Fibroblast of mammary gland (primary cell): ENCODE measurements at regions not wholly inside any gene's neighbourhood (a gene's known extent, or its start where the extent isn't known, plus 50 kb on each side); places are given as distances from the start of the nearest gene placed in this dataset.

Source experiments
- DNase-seq: peaks from one replicate; pipeline ENCODE4 v3.0.0-alpha.2; 2010; ENCODE audit warnings: low read depth
- H3K4me3 ChIP-seq: 2 replicates; pipeline ENCODE4 v1.5.1; 2011; ENCODE audit warnings: low read depth, mild to moderate bottlenecking, low read length, moderate library complexity; ENCODE audit not compliant: control insufficient read depth
- TF ChIP-seq, protein P1 (sequence below): conservative IDR thresholded peaks from 2 replicates; pipeline ENCODE4 v1.5.1; 2011; ENCODE audit warnings: low read depth, low read length, inconsistent platforms; ENCODE audit not compliant: control insufficient read depth, insufficient read depth

- DNase-seq = peak; percentile 17
- TF ChIP-seq, protein P1, sequence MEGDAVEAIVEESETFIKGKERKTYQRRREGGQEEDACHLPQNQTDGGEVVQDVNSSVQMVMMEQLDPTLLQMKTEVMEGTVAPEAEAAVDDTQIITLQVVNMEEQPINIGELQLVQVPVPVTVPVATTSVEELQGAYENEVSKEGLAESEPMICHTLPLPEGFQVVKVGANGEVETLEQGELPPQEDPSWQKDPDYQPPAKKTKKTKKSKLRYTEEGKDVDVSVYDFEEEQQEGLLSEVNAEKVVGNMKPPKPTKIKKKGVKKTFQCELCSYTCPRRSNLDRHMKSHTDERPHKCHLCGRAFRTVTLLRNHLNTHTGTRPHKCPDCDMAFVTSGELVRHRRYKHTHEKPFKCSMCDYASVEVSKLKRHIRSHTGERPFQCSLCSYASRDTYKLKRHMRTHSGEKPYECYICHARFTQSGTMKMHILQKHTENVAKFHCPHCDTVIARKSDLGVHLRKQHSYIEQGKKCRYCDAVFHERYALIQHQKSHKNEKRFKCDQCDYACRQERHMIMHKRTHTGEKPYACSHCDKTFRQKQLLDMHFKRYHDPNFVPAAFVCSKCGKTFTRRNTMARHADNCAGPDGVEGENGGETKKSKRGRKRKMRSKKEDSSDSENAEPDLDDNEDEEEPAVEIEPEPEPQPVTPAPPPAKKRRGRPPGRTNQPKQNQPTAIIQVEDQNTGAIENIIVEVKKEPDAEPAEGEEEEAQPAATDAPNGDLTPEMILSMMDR = peak; percentile 21
- H3K4me3 ChIP-seq = no peak overlapping the region
Observed at GRCh38 chr3:153835540-153835939, 285.6 kb upstream of the ARHGEF26 start.

DNA sequence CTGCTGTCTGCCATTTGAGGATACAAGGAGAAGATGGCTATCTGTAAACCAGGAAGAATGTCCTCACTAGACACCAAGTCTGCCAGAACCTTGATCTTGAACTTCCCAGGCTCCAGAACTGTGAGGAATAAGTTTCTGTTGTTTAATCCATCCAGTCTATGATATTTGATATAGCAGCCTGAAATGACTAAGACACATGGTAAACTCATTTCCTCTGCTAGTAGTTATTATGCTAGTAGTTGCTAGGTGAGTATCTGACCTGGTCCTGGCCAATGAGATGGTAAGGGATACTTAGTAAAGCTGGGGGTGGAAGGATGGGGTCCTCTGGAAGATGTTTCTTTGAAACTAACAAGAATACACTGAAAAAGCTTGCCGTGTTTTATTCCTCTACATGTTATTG, 280.7 kb upstream of the ARHGEF26 start:
- DNase-seq = no peak
- H3K4me3 ChIP-seq = no peak overlapping the region
- TF ChIP-seq, protein P1 = no peak

- no peak for DNase-seq
- no peak overlapping the region for H3K4me3 ChIP-seq
- TF ChIP-seq, protein P1 = no peak
Observed at GRCh38 chr3:153843994-153844393, 277.2 kb upstream of the ARHGEF26 start.

GRCh38 chr3:153845311-153845710, 275.9 kb upstream of the ARHGEF26 start:
- TF ChIP-seq, protein P1 = no peak
- H3K4me3 ChIP-seq = no peak overlapping the region
- no peak for DNase-seq

GRCh38 chr3:153848702-153849101, 272.5 kb upstream of the ARHGEF26 start:
- TF ChIP-seq, protein P1 = no peak
- no peak for DNase-seq
- no peak overlapping the region for H3K4me3 ChIP-seq

GRCh38 chr3:153852355-153852754, 268.8 kb upstream of the ARHGEF26 start:
- DNase-seq = no peak
- H3K4me3 ChIP-seq = no peak overlapping the region
- TF ChIP-seq, protein P1 = no peak

DNA sequence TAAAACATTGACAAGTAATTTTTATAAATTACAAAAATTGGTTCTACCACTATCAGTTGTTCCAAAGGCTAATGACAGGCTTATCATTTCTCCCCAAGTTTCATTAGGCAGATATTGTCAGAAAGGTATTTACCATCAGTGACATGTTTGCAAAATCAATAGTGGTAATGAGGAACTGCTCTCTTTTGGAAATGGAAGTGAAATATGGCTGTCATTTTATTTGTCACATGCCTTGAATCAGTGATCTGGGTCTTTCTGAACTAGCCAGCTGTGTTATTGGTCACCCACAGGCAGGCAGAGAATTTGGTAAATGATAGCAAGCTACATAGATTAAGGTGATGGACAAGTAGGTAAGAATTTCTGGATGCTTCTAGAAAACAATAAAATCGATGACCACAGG, 268.0 kb upstream of the ARHGEF26 start:
- H3K4me3 ChIP-seq = no peak overlapping the region
- TF ChIP-seq, protein P1 = no peak
- no peak for DNase-seq
